ENCODE measurements at regions not wholly inside any gene's neighbourhood (a gene's known extent, or its start where the extent isn't known, plus 50 kb on each side); places are given as distances from the start of the nearest gene placed in this dataset.

DNA sequence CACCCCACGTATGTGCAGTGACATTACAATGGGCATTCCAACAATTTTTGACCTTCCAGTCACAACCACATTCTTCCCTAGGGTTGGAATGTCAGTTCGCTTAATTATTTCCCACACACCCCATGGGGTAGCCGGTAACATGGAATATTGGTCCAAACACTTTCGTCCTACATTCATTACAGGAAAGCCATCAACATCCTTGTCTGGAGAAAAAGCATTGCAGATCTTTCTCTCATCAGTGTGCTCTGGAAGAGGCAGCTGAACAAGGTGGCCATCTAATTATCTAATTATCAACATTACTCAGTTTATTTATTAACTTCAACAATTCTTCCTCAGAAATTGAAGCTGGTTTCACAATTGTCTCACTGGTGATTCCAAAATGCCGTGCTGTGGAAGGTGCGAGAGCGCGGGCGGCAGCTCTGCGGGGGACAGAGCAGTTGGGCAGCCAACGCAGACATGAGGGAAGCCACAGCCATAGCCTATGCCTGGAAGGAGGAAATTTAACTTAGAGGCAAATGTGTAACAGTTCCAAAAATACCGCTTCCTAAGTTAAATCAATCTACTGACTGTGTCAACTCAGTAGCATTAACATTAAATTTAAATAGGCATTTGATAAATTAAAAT, 1158.9 kb upstream of the EPHA6 start:
- TF ChIP-seq POLR2A (IDR thresholded peaks at IDR 0.05) (no peak), CTCF (IDR thresholded peaks at IDR 0.05) (no peak)
